GM18519 (cell line): ENCODE measurements at regions not wholly inside any gene's neighbourhood (a gene's known extent, or its start where the extent isn't known, plus 50 kb on each side); places are given as distances from the start of the nearest gene placed in this dataset.
"Not testable (repeated sequence)": the region's sequence is repeated elsewhere in the genome, so short reads cannot be mapped to it uniquely, and the experiment has no call there.

Source experiments
- ATAC-seq: cut with Tn5 transposase; IDR thresholded peaks from one replicate; pipeline ENCODE4 v1.9.1; 2021; ENCODE audit warnings: mild to moderate bottlenecking, moderate library complexity; ENCODE audit not compliant: unreplicated experiment, low FRiP score

DNA sequence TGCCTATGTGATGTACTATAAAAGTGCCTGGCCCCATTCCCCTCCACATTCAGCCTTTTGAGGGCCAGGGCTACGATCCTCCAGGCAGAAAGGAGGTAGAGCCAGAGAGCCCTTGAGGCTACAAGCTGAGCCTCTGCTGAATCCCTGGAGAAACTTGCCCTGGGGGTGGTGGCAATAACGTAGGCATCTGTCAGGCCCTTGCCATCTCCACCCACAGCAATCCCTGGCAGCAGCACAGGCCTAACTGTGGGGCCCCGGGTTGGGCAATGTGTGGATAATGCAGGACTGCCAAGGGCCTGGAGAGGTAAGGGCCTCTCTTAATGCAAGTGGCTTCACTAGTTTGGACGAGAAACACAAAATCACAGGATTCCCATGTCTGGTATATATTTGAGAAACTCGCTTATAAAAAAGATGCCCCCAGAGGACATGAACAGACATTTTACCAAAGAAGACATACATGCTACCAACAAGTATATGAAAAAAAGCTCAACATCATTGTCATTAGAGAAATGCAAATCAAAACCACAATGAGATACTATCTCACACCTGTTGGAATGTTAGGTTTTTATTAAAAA lies 99.0 kb downstream of the QRSL1 start:
- ATAC-seq = no peak

DNA sequence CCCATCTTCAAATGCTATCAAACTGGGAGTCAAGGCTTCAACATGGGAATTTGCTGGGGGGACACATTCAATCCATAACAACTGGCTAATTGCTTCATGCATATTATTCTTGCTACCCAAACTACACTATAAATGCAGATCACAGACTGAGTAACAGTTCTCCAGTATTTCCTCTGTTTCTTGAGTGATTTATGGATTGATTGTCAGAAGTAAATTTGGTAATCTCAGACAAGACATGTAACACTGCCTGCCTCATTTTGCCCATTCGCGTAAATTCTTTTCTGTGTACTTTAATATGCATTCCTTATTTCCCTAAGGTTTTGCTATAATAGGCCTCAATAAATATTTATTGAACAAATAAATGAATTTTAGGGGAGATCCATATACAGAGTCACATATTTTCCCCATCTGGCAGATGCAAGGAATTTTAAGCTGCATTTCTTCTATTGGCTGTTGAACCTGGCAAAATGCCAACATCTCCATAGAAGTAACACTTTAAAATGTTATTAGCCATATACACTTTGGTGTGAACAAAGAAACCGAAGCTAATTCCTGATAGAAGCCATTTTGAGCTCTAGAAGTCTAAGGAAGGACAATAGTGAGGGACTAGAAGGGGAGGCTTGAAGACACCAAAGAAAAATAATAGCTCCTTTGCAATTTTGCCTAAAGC lies 98.2 kb downstream of the QRSL1 start:
- ATAC-seq = no peak

- ATAC-seq = no peak
Measured at GRCh38 chr6:106724848-106725247, 95.5 kb downstream of the QRSL1 start.

DNA sequence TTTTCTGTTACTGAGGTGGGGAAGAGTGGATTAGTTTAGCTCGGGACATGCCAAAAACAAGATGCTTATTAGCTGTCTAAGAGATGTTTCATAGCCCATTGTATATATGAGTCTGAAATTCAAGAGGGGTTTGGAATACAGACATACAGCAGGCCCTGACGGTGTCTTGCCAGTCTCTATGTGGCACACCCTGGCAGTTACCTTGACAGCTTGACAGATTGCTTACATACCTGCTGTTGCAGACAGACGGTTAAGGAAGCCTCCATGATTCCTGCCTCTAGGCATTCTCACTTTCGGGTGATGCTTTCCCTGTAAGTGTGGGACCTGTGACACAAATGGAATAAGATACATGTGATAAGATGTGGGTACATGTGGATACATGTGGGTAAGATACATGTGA lies 95.0 kb downstream of the QRSL1 start:
- no peak for ATAC-seq

DNA sequence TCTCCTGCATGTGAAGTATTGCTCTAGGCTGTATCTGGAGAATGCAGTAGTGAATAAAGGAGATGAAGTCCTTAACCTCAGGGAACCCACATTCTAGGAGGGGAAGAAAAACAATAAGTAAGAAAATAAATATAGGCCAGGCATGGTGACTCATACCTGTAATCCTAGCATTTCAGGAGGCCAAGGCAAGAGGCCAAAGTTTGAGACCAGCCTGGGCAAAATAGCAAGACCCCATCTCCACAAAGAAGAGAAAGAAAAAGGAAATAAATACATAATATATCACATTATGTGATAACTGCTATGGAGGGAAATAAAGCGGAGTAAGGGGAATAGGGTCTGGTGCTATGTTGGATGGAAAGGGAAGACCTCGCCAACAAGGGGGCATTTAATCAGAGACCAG lies 94.0 kb downstream of the QRSL1 start:
- ATAC-seq = not testable (repeated sequence)

- not testable (repeated sequence) for ATAC-seq
Measured at GRCh38 chr6:106721189-106721588, 91.8 kb downstream of the QRSL1 start.
